GM23248 (cell line): ENCODE measurements at regions not wholly inside any gene's neighbourhood (a gene's known extent, or its start where the extent isn't known, plus 50 kb on each side); places are given as distances from the start of the nearest gene placed in this dataset.

Experiments used
- DNase-seq: peaks from one replicate; pipeline ENCODE4 v3.0.0-alpha.2; 2015
- H2AFZ ChIP-seq: fragments of 200-600 bp; sonication (generic); 2 replicates; pipeline ENCODE4 v1.6.1; 2016; ENCODE audit warnings: antibody characterized with exemption
- H3F3A ChIP-seq: fragments of 200-600 bp; sonication (generic); 2 replicates; pipeline ENCODE4 v1.6.1; 2016; ENCODE audit warnings: mild to moderate bottlenecking, antibody characterized with exemption, mixed run types; ENCODE audit not compliant: insufficient read depth
- H3K27ac ChIP-seq: fragments of 200-600 bp; sonication (generic); 2 replicates; pipeline ENCODE4 v1.5.1; 2016; ENCODE audit warnings: mild to moderate bottlenecking
- H3K27me3 ChIP-seq: fragments of 200-600 bp; sonication (generic); replicated peaks from 2 replicates; pipeline ENCODE4 v1.6.1; 2016; ENCODE audit warnings: mild to moderate bottlenecking; ENCODE audit not compliant: insufficient read depth
- H3K36me3 ChIP-seq: fragments of 200-600 bp; sonication (generic); 2 replicates; pipeline ENCODE4 v1.6.1; 2016; ENCODE audit warnings: low read depth, mild to moderate bottlenecking
- H3K4me1 ChIP-seq: fragments of 200-600 bp; sonication (generic); 2 replicates; pipeline ENCODE4 v1.6.1; 2016; ENCODE audit warnings: mild to moderate bottlenecking; ENCODE audit not compliant: insufficient read depth
- H3K4me2 ChIP-seq: fragments of 200-600 bp; sonication (generic); one replicate; pipeline ENCODE4 v1.6.1; 2016; ENCODE audit warnings: mild to moderate bottlenecking; ENCODE audit not compliant: unreplicated experiment
- H3K4me3 ChIP-seq: fragments of 200-600 bp; sonication (generic); 2 replicates; pipeline ENCODE4 v1.5.1; 2016; ENCODE audit warnings: mild to moderate bottlenecking
- H3K79me2 ChIP-seq: fragments of 200-600 bp; sonication (generic); 2 replicates; pipeline ENCODE4 v1.6.1; 2016; ENCODE audit warnings: mild to moderate bottlenecking; ENCODE audit not compliant: insufficient read depth
- H3K9ac ChIP-seq: fragments of 200-600 bp; sonication (generic); 2 replicates; pipeline ENCODE4 v1.6.1; 2016; ENCODE audit warnings: mild to moderate bottlenecking
- H3K9me2 ChIP-seq: fragments of 200-600 bp; sonication (generic); 2 replicates; pipeline ENCODE4 v1.6.1; 2016; ENCODE audit warnings: mixed run types, mild to moderate bottlenecking, moderate library complexity; ENCODE audit not compliant: insufficient read depth
- H3K9me3 ChIP-seq: fragments of 200-600 bp; sonication (generic); one replicate; pipeline ENCODE4 v1.6.1; 2017; ENCODE audit warnings: low read depth
- H4K20me1 ChIP-seq: fragments of 200-600 bp; sonication (generic); 2 replicates; pipeline ENCODE4 v1.6.0; 2016; ENCODE audit not compliant: insufficient read depth
- EZH2 ChIP-seq: fragments of 200-600 bp; sonication (generic); IDR thresholded peaks from 2 replicates; pipeline ENCODE4 v1.6.1; 2018; ENCODE audit warnings: antibody characterized with exemption, mild to moderate bottlenecking; ENCODE audit not compliant: insufficient read depth, poor library complexity, severe bottlenecking
- EZH2phosphoT487 ChIP-seq: fragments of 200-600 bp; sonication (generic); IDR thresholded peaks from 2 replicates; pipeline ENCODE4 v1.6.1; 2018; ENCODE audit warnings: antibody characterized with exemption, moderate library complexity, mild to moderate bottlenecking, low read depth; ENCODE audit not compliant: insufficient read depth
- whole genome bisulfite sequencing, 2 experiments: methylation state at CpG; one replicate each; pipeline ENCODE4 v1.1.6; 2015 to 2017; ENCODE audit warnings: low lambda C conversion rate in 2 of 2, low coverage in 1 of 2; ENCODE audit errors: missing lambda C conversion rate in 2 of 2; 5-methylcytosine and 5-hydroxymethylcytosine counted together
- in situ Hi-C: fragments of 300-500 bp; cut with MboI; formaldehyde crosslinking; loops from 2 replicates; pipeline ENCODE4 v1.15.0; 2020

GRCh38 chr9:135211524-135211890, 124.0 kb downstream of the OLFM1 start:
- TF ChIP-seq EZH2phosphoT487, result no peak
- TF ChIP-seq EZH2, result no peak
- no peak overlapping the region for H3K4me3 ChIP-seq
- in situ Hi-C loops, result no loop called here
- H3K9me3 ChIP-seq, result no peaks in the 10 kb centered on the region
- no peaks in the 10 kb centered on the region for H3K9me2 ChIP-seq
- no peaks in the 10 kb centered on the region for H3K36me3 ChIP-seq
- no peaks in the 10 kb centered on the region for H3K4me1 ChIP-seq
- WGBS, 2 experiments, result 25 to 52% methylated on average over 3 of the region's 3 CpGs
- no peaks in the 10 kb centered on the region for H4K20me1 ChIP-seq
- H3K79me2 ChIP-seq, result no peaks in the 10 kb centered on the region
- H3K27me3 ChIP-seq, result peaks cover 16% of the 10 kb centered on the region
- H3K4me2 ChIP-seq, result no peak overlapping the region
- H3K27ac ChIP-seq, result no peak overlapping the region
- no peaks in the 10 kb centered on the region for H3F3A ChIP-seq
- no peak for DNase-seq
- no peak overlapping the region for H3K9ac ChIP-seq
- no peak overlapping the region for H2AFZ ChIP-seq

- H3K36me3 ChIP-seq, result no peaks in the 10 kb centered on the region
Observed at GRCh38 chr9:135212961-135213360, 125.5 kb downstream of the OLFM1 start.

GRCh38 chr9:135213566-135213965, 126.1 kb downstream of the OLFM1 start:
- H3K4me2 ChIP-seq, result no peak overlapping the region
- no peaks in the 10 kb centered on the region for H3F3A ChIP-seq
- in situ Hi-C loops, result no loop called here
- H3K9me3 ChIP-seq, result no peaks in the 10 kb centered on the region
- no peaks in the 10 kb centered on the region for H3K9me2 ChIP-seq
- peaks cover 36% of the 10 kb centered on the region for H3K27me3 ChIP-seq
- H3K9ac ChIP-seq, result no peak overlapping the region
- H3K36me3 ChIP-seq, result no peaks in the 10 kb centered on the region
- no peak overlapping the region for H2AFZ ChIP-seq
- TF ChIP-seq EZH2phosphoT487 (no peak), EZH2 (no peak)
- no peaks in the 10 kb centered on the region for H3K4me1 ChIP-seq
- H4K20me1 ChIP-seq, result no peaks in the 10 kb centered on the region
- no peaks in the 10 kb centered on the region for H3K79me2 ChIP-seq
- no peak overlapping the region for H3K27ac ChIP-seq
- DNase-seq, result no peak
- no peak overlapping the region for H3K4me3 ChIP-seq
- 33 to 40% methylated on average over 9 of the region's 9 CpGs for WGBS, 2 experiments

More at GRCh38 chr9:135212961-135213360, 125.5 kb downstream of the OLFM1 start:
- H3K27me3 ChIP-seq, result peaks cover 30% of the 10 kb centered on the region
- H2AFZ ChIP-seq, result no peak overlapping the region
- H3K9me2 ChIP-seq, result no peaks in the 10 kb centered on the region
- no peak overlapping the region for H3K4me3 ChIP-seq
- H3K79me2 ChIP-seq, result no peaks in the 10 kb centered on the region
- TF ChIP-seq EZH2phosphoT487 (no peak), EZH2 (no peak)
- in situ Hi-C loops, result no loop called here
- no peaks in the 10 kb centered on the region for H3K4me1 ChIP-seq
- DNase-seq, result no peak
- H3K9ac ChIP-seq, result no peak overlapping the region
- H3K9me3 ChIP-seq, result no peaks in the 10 kb centered on the region
- H4K20me1 ChIP-seq, result no peaks in the 10 kb centered on the region
- no peak overlapping the region for H3K4me2 ChIP-seq
- no peak overlapping the region for H3K27ac ChIP-seq
- WGBS, 2 experiments, result 77 to 86% methylated on average over 5 of the region's 5 CpGs
- H3F3A ChIP-seq, result no peaks in the 10 kb centered on the region

DNA sequence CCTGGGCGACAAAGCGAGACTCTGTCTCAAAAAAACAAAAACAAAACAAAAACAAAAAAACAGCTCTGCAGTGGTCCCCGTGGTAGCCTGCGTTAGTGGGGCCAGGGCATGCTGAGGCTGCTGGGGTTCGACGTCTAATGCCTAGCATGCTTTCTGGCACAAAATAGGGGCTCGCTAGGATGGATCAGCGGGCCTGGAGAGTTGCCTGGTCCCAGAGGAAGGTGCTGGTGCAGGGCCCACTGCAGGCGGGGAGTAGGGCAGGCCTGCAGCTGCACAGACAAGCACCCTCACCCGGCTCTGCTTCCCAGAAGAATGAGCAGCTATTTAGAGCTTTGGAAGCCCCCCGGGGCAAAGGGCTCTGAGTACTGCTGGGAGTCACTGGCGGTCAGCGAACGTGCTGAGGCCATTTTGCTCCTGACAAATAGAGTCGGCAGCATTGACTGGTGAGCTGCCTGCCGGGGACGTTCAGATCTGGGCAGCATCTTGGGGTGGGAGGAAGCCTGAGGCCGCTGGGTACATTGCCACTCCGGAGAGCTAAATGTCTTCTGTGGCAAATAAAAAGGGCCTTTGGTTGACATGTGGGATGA, 126.7 kb downstream of the OLFM1 start:
- Histone ChIP-seq H3K9me3 (no peaks in the 10 kb centered on the region), H3K9me2 (no peaks in the 10 kb centered on the region), H4K20me1 (no peaks in the 10 kb centered on the region), H3K27ac (no peak overlapping the region), H3K36me3 (no peaks in the 10 kb centered on the region), H2AFZ (no peak overlapping the region), H3K4me2 (no peak overlapping the region), H3K4me1 (no peaks in the 10 kb centered on the region), H3K27me3 (peaks cover 39% of the 10 kb centered on the region), H3K9ac (no peak overlapping the region), H3K79me2 (no peaks in the 10 kb centered on the region), H3K4me3 (no peak overlapping the region), H3F3A (no peaks in the 10 kb centered on the region)
- no peak for DNase-seq
- in situ Hi-C loops, result no loop called here
- 28 to 33% methylated on average over 19 of the region's 19 CpGs for WGBS, 2 experiments
- TF ChIP-seq EZH2 (no peak), EZH2phosphoT487 (no peak)

- no peaks in the 10 kb centered on the region for H3K9me3 ChIP-seq
- H3K79me2 ChIP-seq, result no peaks in the 10 kb centered on the region
- H3F3A ChIP-seq, result no peaks in the 10 kb centered on the region
- H3K27me3 ChIP-seq, result peaks cover 39% of the 10 kb centered on the region
- no peak overlapping the region for H3K4me3 ChIP-seq
- no peaks in the 10 kb centered on the region for H4K20me1 ChIP-seq
- H3K4me1 ChIP-seq, result no peaks in the 10 kb centered on the region
- DNase-seq, result no peak
- no peaks in the 10 kb centered on the region for H3K36me3 ChIP-seq
- H2AFZ ChIP-seq, result no peak overlapping the region
- in situ Hi-C loops, result no loop called here
- no peak overlapping the region for H3K9ac ChIP-seq
- no peak overlapping the region for H3K4me2 ChIP-seq
- TF ChIP-seq EZH2phosphoT487 (no peak), EZH2 (no peak)
- no peaks in the 10 kb centered on the region for H3K9me2 ChIP-seq
- H3K27ac ChIP-seq, result no peak overlapping the region
- WGBS, 2 experiments, result 50 to 58% methylated on average over 10 to 11 of the region's 11 CpGs
Observed at GRCh38 chr9:135214706-135215105, 127.2 kb downstream of the OLFM1 start.
